Keratinocyte (primary cell): ENCODE measurements at regions not wholly inside any gene's neighbourhood (a gene's known extent, or its start where the extent isn't known, plus 50 kb on each side); places are given as distances from the start of the nearest gene placed in this dataset.

ENCODE experiments used
- DNase-seq: peaks from one replicate; pipeline ENCODE4 v3.0.0-alpha.2; 2011; ENCODE audit warnings: low read depth, missing footprints, low spot score
- FAIRE-seq: peaks from 2 replicates; lab custom pipeline; 2011; peaks lifted over from hg19 to GRCh38; lab: Jason Lieb, UNC
- H2AFZ ChIP-seq: 2 replicates; pipeline ENCODE4 v1.6.0; 2012; ENCODE audit warnings: low read length, control low read depth, inconsistent platforms; ENCODE audit not compliant: control insufficient read depth
- H3K27ac ChIP-seq: 2 replicates; pipeline ENCODE4 v1.5.1; 2011; ENCODE audit warnings: low read length; ENCODE audit not compliant: control insufficient read depth, insufficient read depth
- H3K27me3 ChIP-seq: 3 replicates; pipeline ENCODE4 v1.6.0; 2011; ENCODE audit warnings: low read length; ENCODE audit not compliant: control insufficient read depth, insufficient read depth; ENCODE audit errors: extremely low read depth
- H3K36me3 ChIP-seq, 2 experiments: 2 replicates in 1 of 2; 3 replicates in 1 of 2; pipeline ENCODE4 v1.5.1; 2011; ENCODE audit warnings: low read length in 2 of 2, mild to moderate bottlenecking in 1 of 2; ENCODE audit not compliant: control insufficient read depth in 2 of 2, insufficient read depth in 2 of 2; ENCODE audit errors: extremely low read depth in 1 of 2
- H3K4me1 ChIP-seq: 3 replicates; pipeline ENCODE4 v1.5.1; 2011; ENCODE audit warnings: low read length; ENCODE audit not compliant: control insufficient read depth, insufficient read depth; ENCODE audit errors: extremely low read depth
- H3K4me2 ChIP-seq: 3 replicates; pipeline ENCODE4 v1.6.0; 2011; ENCODE audit warnings: low read depth, low read length; ENCODE audit not compliant: control insufficient read depth, insufficient read depth; ENCODE audit errors: extremely low read depth
- H3K4me3 ChIP-seq, 3 experiments: fragments of 200-600 bp in 1 of 3; sonication (generic) in 1 of 3; 2 replicates in 2 of 3; 3 replicates in 1 of 3; pipeline ENCODE4 v1.5.1; 2011 to 2016; ENCODE audit warnings: low read length in 3 of 3, mild to moderate bottlenecking in 3 of 3, control low read depth in 2 of 3, inconsistent platforms in 1 of 3, low read depth in 1 of 3, mixed read lengths in 1 of 3, mixed run types in 1 of 3, moderate library complexity in 1 of 3; ENCODE audit not compliant: control insufficient read depth in 2 of 3, insufficient read depth in 2 of 3; ENCODE audit errors: extremely low read depth in 1 of 3
- H3K79me2 ChIP-seq: 2 replicates; pipeline ENCODE4 v1.6.0; 2012; ENCODE audit warnings: low read length; ENCODE audit not compliant: control insufficient read depth, insufficient read depth
- H3K9ac ChIP-seq: 3 replicates; pipeline ENCODE4 v1.6.0; 2011; ENCODE audit warnings: low read length; ENCODE audit not compliant: control insufficient read depth, insufficient read depth; ENCODE audit errors: extremely low read depth
- H3K9me1 ChIP-seq: 3 replicates; pipeline ENCODE4 v1.6.0; 2011; ENCODE audit warnings: low read length; ENCODE audit not compliant: control insufficient read depth, insufficient read depth; ENCODE audit errors: extremely low read depth
- H3K9me3 ChIP-seq: 2 replicates; pipeline ENCODE4 v1.5.1; 2012; ENCODE audit warnings: low read depth, low read length; ENCODE audit not compliant: control insufficient read depth
- H4K20me1 ChIP-seq: 3 replicates; pipeline ENCODE4 v1.6.0; 2011; ENCODE audit warnings: low read length; ENCODE audit not compliant: control insufficient read depth, insufficient read depth; ENCODE audit errors: extremely low read depth
- CTCF ChIP-seq, 3 experiments: IDR thresholded peaks in 1 of 3; conservative IDR thresholded peaks in 1 of 3; optimal IDR thresholded peaks in 1 of 3; 2 replicates in 2 of 3; 3 replicates in 1 of 3; pipeline versions ENCODE3 to v1.5.1; 2011; ENCODE audit warnings: low read length in 3 of 3, mild to moderate bottlenecking in 3 of 3, moderate library complexity in 2 of 3, control low read depth in 1 of 3, inconsistent platforms in 1 of 3; ENCODE audit not compliant: insufficient read depth in 2 of 3; ENCODE audit errors: extremely low read depth in 1 of 3
- EZH2 ChIP-seq: IDR thresholded peaks from one replicate; pipeline ENCODE4 v1.6.1; 2012; ENCODE audit warnings: inconsistent platforms, mild to moderate bottlenecking, low read length, moderate library complexity
- dilution Hi-C: fragments of 300-500 bp; cut with MboI; formaldehyde crosslinking; loops from one replicate; pipeline ENCODE4 v1.7.0; 2020; ENCODE audit warnings: low sequenced_read_pairs; ENCODE audit not compliant: extremely low pct_ligation_motif_present

DNA sequence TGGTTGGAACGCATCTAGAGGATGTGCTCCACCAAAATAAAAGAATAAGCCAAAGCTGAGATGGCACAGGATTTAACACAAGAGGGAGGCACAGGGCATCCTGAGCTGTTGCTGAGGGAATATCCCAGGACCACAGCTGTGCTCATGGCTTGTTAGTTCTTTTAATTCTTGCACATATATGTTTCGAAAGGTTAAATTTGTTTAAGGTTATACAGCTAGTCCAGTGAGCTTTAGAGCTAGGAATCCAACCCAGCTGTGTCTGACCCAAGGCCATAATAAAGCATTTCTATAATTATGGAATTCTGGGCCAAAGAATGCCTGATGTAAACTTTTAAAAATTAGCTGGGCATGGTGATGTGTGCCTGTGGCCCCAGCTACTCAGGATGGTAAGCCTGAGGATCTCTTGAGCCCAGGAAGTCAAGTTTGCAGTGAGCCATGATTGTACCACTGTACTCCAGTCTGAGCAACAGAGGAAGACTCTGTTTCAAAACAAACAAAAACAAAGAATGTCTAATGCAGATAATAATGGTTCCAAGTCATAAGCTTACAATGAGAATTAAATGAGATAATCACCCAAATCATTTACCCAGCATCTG lies 66.4 kb upstream of the CCBE1 start:
- Histone ChIP-seq H3K9me1 (no peaks in the 10 kb centered on the region), H3K9ac (no peak overlapping the region), H3K36me3 (no peaks in the 10 kb centered on the region), H3K27me3 (no peaks in the 10 kb centered on the region), H4K20me1 (no peaks in the 10 kb centered on the region), H2AFZ (no peak overlapping the region), H3K79me2 (no peaks in the 10 kb centered on the region), H3K4me1 (peaks cover 3% of the 10 kb centered on the region), H3K4me2 (no peak overlapping the region), H3K27ac (no peak overlapping the region), H3K4me3 (no peak overlapping the region), H3K9me3 (no peaks in the 10 kb centered on the region)
- TF ChIP-seq CTCF (optimal IDR thresholded peaks at IDR 0.05 in 1 of 3, IDR thresholded peaks at IDR 0.05 in 1 of 3, conservative IDR thresholded peaks at IDR 0.05 in 1 of 3; ENCODE audit: extremely low read depth in 1 of 3, insufficient read depth in 2 of 3, low read length in 3 of 3) = no peak
- TF ChIP-seq EZH2 = no peak
- FAIRE-seq = peak; percentile 72
- dilution Hi-C loops = no loop called here
- DNase-seq = no peak

GRCh38 chr18:59760619-59761600 lies 63.7 kb upstream of the CCBE1 start:
- FAIRE-seq = no peak
- TF ChIP-seq CTCF (optimal IDR thresholded peaks at IDR 0.05 in 1 of 3, IDR thresholded peaks at IDR 0.05 in 1 of 3, conservative IDR thresholded peaks at IDR 0.05 in 1 of 3; ENCODE audit: extremely low read depth in 1 of 3, insufficient read depth in 2 of 3, low read length in 3 of 3) = no peak
- no peak for TF ChIP-seq EZH2

More at GRCh38 chr18:59760619-59761600, 63.7 kb upstream of the CCBE1 start:
- no peaks in the 10 kb centered on the region for H3K9me1 ChIP-seq
- dilution Hi-C loops = no loop called here
- H2AFZ ChIP-seq = no peak overlapping the region
- H3K27me3 ChIP-seq = no peaks in the 10 kb centered on the region
- no peaks in the 10 kb centered on the region for H4K20me1 ChIP-seq
- H3K27ac ChIP-seq = no peak overlapping the region
- H3K36me3 ChIP-seq = no peaks in the 10 kb centered on the region
- H3K9me3 ChIP-seq = no peaks in the 10 kb centered on the region
- no peak for DNase-seq
- H3K4me3 ChIP-seq = no peak overlapping the region
- H3K4me1 ChIP-seq = no peaks in the 10 kb centered on the region
- H3K79me2 ChIP-seq = no peaks in the 10 kb centered on the region
- no peak overlapping the region for H3K4me2 ChIP-seq
- no peak overlapping the region for H3K9ac ChIP-seq
